Muscle of leg (tissue), 3 donors: ENCODE measurements at regions not wholly inside any gene's neighbourhood (a gene's known extent, or its start where the extent isn't known, plus 50 kb on each side); places are given as distances from the start of the nearest gene placed in this dataset.
A peak's percentile ranks its signal among the peaks of the same experiment; 100 is the strongest.

ENCODE experiments used
- DNase-seq: peaks from one replicate; pipeline ENCODE4 v3.0.0; 2013
- H3K27ac ChIP-seq: one replicate; pipeline ENCODE4 v1.5.1; 2013; ENCODE audit warnings: mild to moderate bottlenecking, low read length, control low read depth
- H3K27me3 ChIP-seq: one replicate; pipeline ENCODE4 v1.6.1; 2013; ENCODE audit warnings: low read length; ENCODE audit not compliant: control insufficient read depth, insufficient read depth
- H3K36me3 ChIP-seq: one replicate; pipeline ENCODE4 v1.6.1; 2013; ENCODE audit warnings: low read length; ENCODE audit not compliant: control insufficient read depth, insufficient read depth
- H3K4me1 ChIP-seq: one replicate; pipeline ENCODE4 v1.6.1; 2013; ENCODE audit warnings: low read length; ENCODE audit not compliant: control insufficient read depth, insufficient read depth
- H3K4me3 ChIP-seq: one replicate; pipeline ENCODE4 v1.5.1; 2013; ENCODE audit warnings: low read length, control low read depth
- H3K9me3 ChIP-seq: replicated peaks from 2 replicates; pipeline ENCODE4 v1.6.1; 2013; ENCODE audit warnings: low read depth, low read length; ENCODE audit not compliant: control insufficient read depth
- WGBS: methylation state at CpG from one replicate; pipeline ENCODE4 v1.1.5; 2013; ENCODE audit warnings: missing lambda C conversion rate; ENCODE audit not compliant: insufficient coverage; 5-methylcytosine and 5-hydroxymethylcytosine counted together

DNA sequence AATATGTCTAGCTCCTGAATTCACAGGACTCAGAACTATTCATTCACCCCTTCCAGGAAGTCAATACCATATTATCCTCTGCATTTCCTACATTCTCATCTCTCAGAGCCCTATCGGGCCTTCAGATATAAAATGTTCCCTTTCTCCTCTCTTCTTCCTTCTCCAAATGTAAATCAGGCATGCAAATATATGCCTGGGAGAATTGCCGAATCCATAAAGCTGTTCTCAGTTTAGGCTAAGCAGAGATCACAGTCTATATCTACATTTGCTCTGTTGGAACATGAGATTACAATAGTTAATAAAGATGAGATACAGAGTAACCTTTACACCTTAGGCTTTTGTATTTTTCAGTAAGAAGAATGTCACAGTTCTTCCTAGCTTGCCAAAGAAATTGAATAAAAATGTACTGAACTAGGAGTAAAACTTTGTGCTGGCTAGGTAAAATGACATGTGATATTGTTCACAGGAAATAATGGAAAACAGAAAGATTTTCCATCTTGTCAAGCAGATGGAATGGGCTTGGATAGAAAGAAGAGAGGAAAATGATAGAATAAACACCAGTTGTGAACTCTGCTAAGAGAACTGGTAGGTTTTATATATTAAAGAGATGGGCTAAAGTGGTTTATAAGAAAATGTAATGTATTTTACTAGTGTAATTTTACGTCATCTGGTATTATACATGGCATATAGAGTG, 161.5 kb downstream of the NRIP1 start:
- Histone ChIP-seq H3K4me3 (no peak overlapping the region), H3K36me3 (no peaks in the 10 kb centered on the region), H3K4me1 (no peaks in the 10 kb centered on the region), H3K9me3 (peaks cover 2% of the 10 kb centered on the region), H3K27ac (no peak overlapping the region), H3K27me3 (no peaks in the 10 kb centered on the region)
- 91% methylated on average over 1 of the region's 3 CpGs for WGBS
- peak; percentile 60 for DNase-seq

- no peak overlapping the region for H3K4me3 ChIP-seq
- H3K27ac ChIP-seq, result no peak overlapping the region
- DNase-seq, result peak; percentile 18
- no peaks in the 10 kb centered on the region for H3K4me1 ChIP-seq
- peaks cover under 1% of the 10 kb centered on the region for H3K9me3 ChIP-seq
- no peaks in the 10 kb centered on the region for H3K36me3 ChIP-seq
- 100% methylated on average over 1 of the region's 3 CpGs for WGBS
- no peaks in the 10 kb centered on the region for H3K27me3 ChIP-seq
Measured at GRCh38 chr21:14901482-14901958, 163.3 kb downstream of the NRIP1 start.

- H3K27ac ChIP-seq, result no peak overlapping the region
- WGBS, result no CpG with 5 or more reads among the region's 1 CpG
- no peak overlapping the region for H3K4me3 ChIP-seq
- no peaks in the 10 kb centered on the region for H3K4me1 ChIP-seq
- no peaks in the 10 kb centered on the region for H3K27me3 ChIP-seq
- DNase-seq, result no peak
- H3K9me3 ChIP-seq, result no peaks in the 10 kb centered on the region
- no peaks in the 10 kb centered on the region for H3K36me3 ChIP-seq
Measured at GRCh38 chr21:14900611-14901010, 164.2 kb downstream of the NRIP1 start.

DNA sequence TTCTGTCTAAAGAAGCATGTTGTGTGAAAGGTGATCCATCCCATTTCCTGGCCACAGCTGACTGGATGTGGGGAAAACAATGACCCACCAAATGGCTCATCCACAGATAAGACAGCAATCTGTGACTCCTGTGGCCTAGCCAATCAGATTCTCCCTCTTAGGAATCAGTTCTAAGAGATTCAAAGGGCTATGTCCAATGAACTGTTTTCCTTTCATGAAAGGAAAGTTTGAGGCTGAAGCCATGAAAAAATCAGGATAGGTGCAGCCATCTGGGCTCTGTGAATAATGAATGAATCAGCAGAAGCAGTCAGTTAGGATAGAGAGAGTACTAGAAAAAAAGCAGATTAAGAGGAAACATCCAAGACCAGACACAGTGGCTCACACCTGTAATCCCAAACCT, 164.7 kb downstream of the NRIP1 start:
- Histone ChIP-seq H3K36me3 (no peaks in the 10 kb centered on the region), H3K9me3 (no peaks in the 10 kb centered on the region), H3K4me3 (no peak overlapping the region), H3K4me1 (no peaks in the 10 kb centered on the region), H3K27me3 (no peaks in the 10 kb centered on the region), H3K27ac (no peak overlapping the region)
- DNase-seq, result no peak

DNA sequence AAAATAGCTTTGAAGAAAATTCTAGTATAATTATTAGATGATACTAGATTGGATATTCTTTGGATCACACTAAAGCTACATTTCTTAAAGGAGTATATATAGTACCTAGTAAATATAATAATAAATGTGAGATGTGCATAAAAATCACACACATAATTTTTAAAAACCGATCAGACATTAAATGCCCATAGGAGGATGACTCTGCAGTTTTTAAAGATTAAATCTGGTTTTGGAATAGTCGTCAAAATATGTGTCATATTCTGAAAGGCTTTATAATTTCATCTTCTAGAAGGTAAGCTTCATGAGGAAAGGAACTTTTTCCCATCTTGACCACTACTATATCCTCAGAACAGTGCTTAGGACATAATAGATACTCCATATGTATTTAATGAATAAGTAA, 169.0 kb downstream of the NRIP1 start:
- DNase-seq, result no peak
- WGBS, result no CpG with 5 or more reads among the region's 2 CpGs
- H3K36me3 ChIP-seq, result no peaks in the 10 kb centered on the region
- H3K9me3 ChIP-seq, result no peaks in the 10 kb centered on the region
- no peak overlapping the region for H3K27ac ChIP-seq
- no peaks in the 10 kb centered on the region for H3K4me1 ChIP-seq
- H3K27me3 ChIP-seq, result no peaks in the 10 kb centered on the region
- no peak overlapping the region for H3K4me3 ChIP-seq

GRCh38 chr21:14890141-14890540, 174.7 kb downstream of the NRIP1 start:
- H3K36me3 ChIP-seq, result no peaks in the 10 kb centered on the region
- no peaks in the 10 kb centered on the region for H3K27me3 ChIP-seq
- no peak for DNase-seq
- H3K4me3 ChIP-seq, result no peak overlapping the region
- no peaks in the 10 kb centered on the region for H3K9me3 ChIP-seq
- no peak overlapping the region for H3K27ac ChIP-seq
- 100% methylated on average over 1 of the region's 2 CpGs for WGBS
- H3K4me1 ChIP-seq, result peaks cover 9% of the 10 kb centered on the region

DNA sequence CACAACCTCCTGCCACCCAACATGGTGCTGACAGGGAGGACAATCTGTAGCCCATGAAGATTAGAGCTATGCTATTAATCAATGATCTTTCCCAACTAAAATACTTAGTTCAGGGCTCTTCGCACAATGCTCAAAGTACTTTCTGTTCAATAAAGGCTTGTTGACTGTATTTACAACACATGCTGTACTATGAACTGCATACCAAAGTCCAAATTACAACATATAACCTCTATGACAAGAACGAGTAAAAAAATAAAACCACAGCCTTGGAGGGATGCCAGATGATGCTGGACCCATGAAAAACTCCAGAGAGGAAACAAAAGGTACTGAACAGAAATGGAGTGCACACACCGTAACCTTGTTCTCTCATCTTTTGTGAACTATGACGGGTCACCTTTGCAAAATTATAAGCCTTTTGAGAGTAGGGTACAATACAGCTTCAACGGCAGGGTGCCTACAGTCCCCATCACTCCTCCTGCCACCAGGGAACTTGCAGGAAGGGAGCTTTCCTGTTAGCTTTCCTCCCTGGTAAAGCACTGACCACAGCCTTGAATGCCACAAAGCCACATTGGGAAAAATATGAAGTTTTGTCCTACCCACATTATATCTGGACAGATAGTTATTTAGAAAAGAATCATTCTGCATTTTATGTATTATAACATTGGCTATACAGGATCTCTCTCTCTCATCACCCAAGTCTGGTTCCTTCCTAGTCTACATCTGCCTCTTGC, 175.6 kb downstream of the NRIP1 start:
- DNase-seq, result peak; percentile 33
- no peak overlapping the region for H3K27ac ChIP-seq
- no peaks in the 10 kb centered on the region for H3K9me3 ChIP-seq
- WGBS, result 76% methylated on average over 2 of the region's 5 CpGs
- peaks cover 9% of the 10 kb centered on the region for H3K4me1 ChIP-seq
- H3K27me3 ChIP-seq, result no peaks in the 10 kb centered on the region
- no peaks in the 10 kb centered on the region for H3K36me3 ChIP-seq
- H3K4me3 ChIP-seq, result no peak overlapping the region

DNA sequence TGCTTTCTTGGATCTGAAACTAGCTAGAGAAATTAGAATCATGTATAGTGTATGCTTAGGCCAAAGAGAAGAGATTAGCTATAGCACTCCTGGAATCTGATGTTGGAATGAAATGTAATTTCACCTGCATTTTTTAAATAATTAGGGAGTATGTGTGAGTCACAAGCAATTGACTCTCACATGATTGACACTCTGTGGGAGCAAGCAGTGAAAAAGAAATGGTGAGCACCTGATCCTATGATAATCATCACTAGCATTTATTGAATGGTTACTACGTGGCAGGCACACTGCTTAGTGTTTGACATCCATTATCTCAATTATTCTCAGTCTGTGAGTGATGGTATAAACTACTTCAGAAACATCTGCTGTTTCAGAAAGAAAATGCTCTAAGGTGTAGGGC, 176.6 kb downstream of the NRIP1 start:
- Histone ChIP-seq H3K27me3 (no peaks in the 10 kb centered on the region), H3K27ac (peak overlapping the region; percentile 62), H3K36me3 (no peaks in the 10 kb centered on the region), H3K4me1 (peaks cover 9% of the 10 kb centered on the region), H3K9me3 (no peaks in the 10 kb centered on the region), H3K4me3 (no peak overlapping the region)
- whole genome bisulfite sequencing, result no CpG with 5 or more reads among the region's 1 CpG
- DNase-seq, result no peak

DNA sequence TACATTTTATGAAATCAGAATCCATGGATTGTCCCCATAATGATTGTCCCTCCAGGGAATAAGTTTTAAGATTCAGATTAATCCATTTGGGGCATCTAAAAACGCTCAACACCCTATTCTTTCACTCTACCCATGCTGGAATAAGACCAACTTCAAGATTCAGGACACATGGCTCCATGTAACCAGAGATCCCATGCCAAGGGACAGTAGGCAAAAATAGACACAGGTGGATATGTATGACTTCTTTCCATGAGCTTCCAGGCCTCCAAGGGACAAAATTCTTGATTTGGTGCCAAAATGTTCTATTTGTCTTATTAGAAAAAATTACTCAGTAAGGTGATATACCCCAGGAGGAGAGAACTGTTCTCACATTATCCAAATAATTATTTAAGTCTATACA, 178.8 kb downstream of the NRIP1 start:
- Histone ChIP-seq H3K4me1 (peaks cover 10% of the 10 kb centered on the region), H3K36me3 (no peaks in the 10 kb centered on the region), H3K27me3 (no peaks in the 10 kb centered on the region), H3K27ac (no peak overlapping the region), H3K4me3 (no peak overlapping the region), H3K9me3 (no peaks in the 10 kb centered on the region)
- no CpG with 5 or more reads among the region's 1 CpG for WGBS
- peak; percentile 56 for DNase-seq

DNA sequence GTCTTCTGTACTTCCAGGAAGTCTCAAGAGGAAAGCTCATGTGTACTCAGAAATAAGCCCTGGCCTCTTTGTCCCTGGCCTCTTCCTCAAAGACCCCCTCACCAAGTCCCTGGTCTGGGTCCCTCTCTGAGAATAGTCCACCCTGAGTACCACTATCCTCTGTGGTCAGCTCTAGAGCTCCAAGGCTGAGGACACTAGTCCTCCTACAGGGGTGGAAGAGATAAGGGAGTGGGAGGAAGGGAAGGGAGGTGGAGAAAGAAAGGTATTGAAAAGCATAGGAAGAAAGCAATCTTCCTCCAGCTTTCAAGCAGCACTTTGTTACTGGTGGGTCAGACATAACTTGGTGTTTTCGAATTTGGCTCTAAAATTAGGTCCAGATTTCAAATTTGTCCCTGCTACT, 181.4 kb downstream of the NRIP1 start:
- H3K4me1 ChIP-seq, result peaks cover 6% of the 10 kb centered on the region
- no peak for DNase-seq
- WGBS, result no CpG with 5 or more reads among the region's 1 CpG
- no peaks in the 10 kb centered on the region for H3K27me3 ChIP-seq
- H3K9me3 ChIP-seq, result no peaks in the 10 kb centered on the region
- H3K36me3 ChIP-seq, result no peaks in the 10 kb centered on the region
- no peak overlapping the region for H3K4me3 ChIP-seq
- no peak overlapping the region for H3K27ac ChIP-seq
